ENCODE measurements at regions not wholly inside any gene's neighbourhood (a gene's known extent, or its start where the extent isn't known, plus 50 kb on each side); places are given as distances from the start of the nearest gene placed in this dataset.
A peak's percentile ranks its signal among the peaks of the same experiment; 100 is the strongest.

DNA sequence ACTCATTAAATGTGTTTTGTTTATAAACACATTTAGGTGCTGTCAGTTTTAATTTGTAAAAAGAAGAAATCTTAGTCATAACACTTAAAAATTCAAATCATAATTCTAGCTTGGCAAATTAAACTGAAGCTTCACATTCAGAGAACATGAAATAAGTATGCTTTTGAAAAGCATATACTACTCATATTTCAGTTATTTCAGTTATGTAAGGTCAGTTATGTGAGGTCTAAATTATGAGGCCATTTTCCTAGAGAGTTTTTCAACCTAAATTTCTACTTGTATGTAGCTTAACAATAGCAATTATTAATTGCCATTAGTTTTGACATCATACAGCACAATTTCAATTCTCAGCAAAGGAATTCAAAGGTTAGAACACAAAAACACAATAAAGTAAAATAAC, 465.0 kb downstream of the PLOD2 start:
- no peaks in the 10 kb centered on the region for H3K9me3 ChIP-seq (ENCODE audit: control insufficient read depth, low read depth, low read length)
- no peak overlapping the region for H3K9ac ChIP-seq (ENCODE audit: control insufficient read depth, extremely low read depth, insufficient read depth, low read length)
- dilution Hi-C loops (cut with MboI; ENCODE audit: extremely low pct_ligation_motif_present, low sequenced_read_pairs), result no loop called here
- no peak overlapping the region for H3K4me3 ChIP-seq (ENCODE audit: control insufficient read depth in 2 of 3, extremely low read depth in 1 of 3, insufficient read depth in 2 of 3, low read depth in 1 of 3, low read length in 3 of 3)
- H4K20me1 ChIP-seq (ENCODE audit: control insufficient read depth, extremely low read depth, insufficient read depth, low read length), result no peaks in the 10 kb centered on the region
- H3K4me2 ChIP-seq (ENCODE audit: control insufficient read depth, extremely low read depth, insufficient read depth, low read depth, low read length), result no peak overlapping the region
- no peak overlapping the region for H2AFZ ChIP-seq (ENCODE audit: control insufficient read depth, low read length)
- TF ChIP-seq, protein P1, sequence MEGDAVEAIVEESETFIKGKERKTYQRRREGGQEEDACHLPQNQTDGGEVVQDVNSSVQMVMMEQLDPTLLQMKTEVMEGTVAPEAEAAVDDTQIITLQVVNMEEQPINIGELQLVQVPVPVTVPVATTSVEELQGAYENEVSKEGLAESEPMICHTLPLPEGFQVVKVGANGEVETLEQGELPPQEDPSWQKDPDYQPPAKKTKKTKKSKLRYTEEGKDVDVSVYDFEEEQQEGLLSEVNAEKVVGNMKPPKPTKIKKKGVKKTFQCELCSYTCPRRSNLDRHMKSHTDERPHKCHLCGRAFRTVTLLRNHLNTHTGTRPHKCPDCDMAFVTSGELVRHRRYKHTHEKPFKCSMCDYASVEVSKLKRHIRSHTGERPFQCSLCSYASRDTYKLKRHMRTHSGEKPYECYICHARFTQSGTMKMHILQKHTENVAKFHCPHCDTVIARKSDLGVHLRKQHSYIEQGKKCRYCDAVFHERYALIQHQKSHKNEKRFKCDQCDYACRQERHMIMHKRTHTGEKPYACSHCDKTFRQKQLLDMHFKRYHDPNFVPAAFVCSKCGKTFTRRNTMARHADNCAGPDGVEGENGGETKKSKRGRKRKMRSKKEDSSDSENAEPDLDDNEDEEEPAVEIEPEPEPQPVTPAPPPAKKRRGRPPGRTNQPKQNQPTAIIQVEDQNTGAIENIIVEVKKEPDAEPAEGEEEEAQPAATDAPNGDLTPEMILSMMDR (optimal IDR thresholded peaks at IDR 0.05 in 1 of 3, IDR thresholded peaks at IDR 0.05 in 1 of 3, conservative IDR thresholded peaks at IDR 0.05 in 1 of 3; ENCODE audit: extremely low read depth in 1 of 3, insufficient read depth in 2 of 3, low read length in 3 of 3), result no peak
- TF ChIP-seq EZH2 (IDR thresholded peaks at IDR 0.05; ENCODE audit: low read length), result no peak
- DNase-seq (ENCODE audit: low read depth, low spot score) (no peak), FAIRE-seq (no peak)
- no peak overlapping the region for H3K27ac ChIP-seq (ENCODE audit: control insufficient read depth, insufficient read depth, low read length)
- no peaks in the 10 kb centered on the region for H3K9me1 ChIP-seq (ENCODE audit: control insufficient read depth, extremely low read depth, insufficient read depth, low read length)
- peaks cover 4% of the 10 kb centered on the region for H3K4me1 ChIP-seq (ENCODE audit: control insufficient read depth, extremely low read depth, insufficient read depth, low read length)
- H3K79me2 ChIP-seq (ENCODE audit: control insufficient read depth, insufficient read depth, low read length), result no peaks in the 10 kb centered on the region
- H3K36me3 ChIP-seq (ENCODE audit: control insufficient read depth in 2 of 2, extremely low read depth in 1 of 2, insufficient read depth in 2 of 2, low read length in 2 of 2), result no peaks in the 10 kb centered on the region
- no peaks in the 10 kb centered on the region for H3K27me3 ChIP-seq (ENCODE audit: control insufficient read depth, extremely low read depth, insufficient read depth, low read length)

DNA sequence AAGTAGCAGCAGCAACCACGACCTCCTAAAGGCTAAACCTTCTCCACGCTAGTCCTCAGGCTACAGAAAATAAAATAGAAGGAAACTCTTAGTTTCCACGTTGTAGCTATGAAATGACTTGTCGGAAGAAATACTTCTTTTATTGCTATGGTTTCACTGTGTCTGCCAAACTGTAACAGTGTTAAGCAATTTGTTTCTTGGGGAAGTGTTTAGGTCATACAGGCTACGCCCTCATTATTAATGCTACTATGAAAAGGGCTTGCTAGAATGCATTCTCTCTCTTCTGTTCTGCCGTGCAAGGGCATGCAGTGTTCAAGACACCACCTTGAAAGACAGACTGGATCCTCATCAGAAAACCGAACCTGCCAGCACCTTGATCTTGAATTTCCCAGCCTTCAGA, 462.7 kb downstream of the PLOD2 start:
- Histone ChIP-seq H3K9ac (ENCODE audit: control insufficient read depth, extremely low read depth, insufficient read depth, low read length) (no peak overlapping the region), H3K9me1 (ENCODE audit: control insufficient read depth, extremely low read depth, insufficient read depth, low read length) (no peaks in the 10 kb centered on the region), H3K4me1 (ENCODE audit: control insufficient read depth, extremely low read depth, insufficient read depth, low read length) (peaks cover 4% of the 10 kb centered on the region), H3K79me2 (ENCODE audit: control insufficient read depth, insufficient read depth, low read length) (no peaks in the 10 kb centered on the region), H3K36me3 (ENCODE audit: control insufficient read depth in 2 of 2, extremely low read depth in 1 of 2, insufficient read depth in 2 of 2, low read length in 2 of 2) (no peaks in the 10 kb centered on the region), H3K27me3 (ENCODE audit: control insufficient read depth, extremely low read depth, insufficient read depth, low read length) (no peaks in the 10 kb centered on the region), H3K9me3 (ENCODE audit: control insufficient read depth, low read depth, low read length) (no peaks in the 10 kb centered on the region), H2AFZ (ENCODE audit: control insufficient read depth, low read length) (peak overlapping the region; percentile 66), H4K20me1 (ENCODE audit: control insufficient read depth, extremely low read depth, insufficient read depth, low read length) (no peaks in the 10 kb centered on the region), H3K4me3 (ENCODE audit: control insufficient read depth in 2 of 3, extremely low read depth in 1 of 3, insufficient read depth in 2 of 3, low read depth in 1 of 3, low read length in 3 of 3) (peak overlapping the region in 1 of 3 experiments; percentile 14), H3K27ac (ENCODE audit: control insufficient read depth, insufficient read depth, low read length) (no peak overlapping the region), H3K4me2 (ENCODE audit: control insufficient read depth, extremely low read depth, insufficient read depth, low read depth, low read length) (peak overlapping the region; percentile 62)
- FAIRE-seq (peak; percentile 55), DNase-seq (ENCODE audit: low read depth, low spot score) (no peak)
- TF ChIP-seq, protein P1 (optimal IDR thresholded peaks at IDR 0.05 in 1 of 3, IDR thresholded peaks at IDR 0.05 in 1 of 3, conservative IDR thresholded peaks at IDR 0.05 in 1 of 3; ENCODE audit: extremely low read depth in 1 of 3, insufficient read depth in 2 of 3, low read length in 3 of 3), result no peak
- no peak for TF ChIP-seq EZH2 (IDR thresholded peaks at IDR 0.05; ENCODE audit: low read length)
- dilution Hi-C loops (cut with MboI; ENCODE audit: extremely low pct_ligation_motif_present, low sequenced_read_pairs), result no loop called here
